ENCODE measurements at regions not wholly inside any gene's neighbourhood (a gene's known extent, or its start where the extent isn't known, plus 50 kb on each side); places are given as distances from the start of the nearest gene placed in this dataset.
"Not testable (repeated sequence)": the region's sequence is repeated elsewhere in the genome, so short reads cannot be mapped to it uniquely, and the experiment has no call there.

DNA sequence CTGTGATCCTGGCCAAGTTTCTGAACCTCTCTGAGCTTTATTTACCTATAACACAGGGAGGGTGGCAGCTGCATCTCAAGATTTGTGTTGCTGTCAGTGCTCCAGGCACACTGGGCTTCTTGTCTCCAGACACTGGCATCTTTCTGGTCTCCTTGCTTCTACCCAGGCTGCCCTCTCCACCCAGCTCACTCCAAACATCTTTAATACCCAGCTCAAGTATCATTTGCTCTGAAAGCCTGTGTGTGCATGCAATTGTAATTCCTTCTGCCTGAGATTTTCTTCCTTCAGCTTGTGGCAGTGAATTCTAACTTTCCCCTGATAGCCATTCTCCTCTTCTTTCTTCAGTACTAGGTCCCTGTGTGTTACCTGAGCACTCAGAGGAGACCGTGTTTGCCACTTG is 50.7 kb upstream of the USP7 start:
- DNase-seq (no peak), ATAC-seq (no peak)
- intact Hi-C loops (cut with DNase I, micrococcal nuclease): no loop called here

DNA sequence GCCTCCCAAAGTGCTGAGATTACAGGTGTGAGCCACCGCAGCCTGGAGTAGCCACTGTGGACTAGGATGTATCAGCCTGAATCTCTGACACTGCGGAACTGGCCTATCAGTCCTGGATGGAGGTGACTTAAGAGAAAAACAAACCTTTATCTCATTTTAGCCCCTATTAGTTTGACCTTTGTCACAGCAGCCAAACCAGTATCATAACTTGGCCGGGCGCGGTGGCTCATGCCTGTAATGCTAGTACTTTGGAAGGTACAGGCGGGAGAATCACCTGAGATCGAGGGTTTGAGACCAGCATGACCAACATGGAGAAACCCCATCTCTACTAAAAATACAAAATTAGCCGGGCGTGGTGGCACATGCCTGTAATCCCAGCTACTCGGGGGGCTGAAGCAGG is 51.8 kb upstream of the USP7 start:
- intact Hi-C loops (cut with DNase I, micrococcal nuclease): no loop called here
- ATAC-seq (no peak), DNase-seq (no peak)

DNA sequence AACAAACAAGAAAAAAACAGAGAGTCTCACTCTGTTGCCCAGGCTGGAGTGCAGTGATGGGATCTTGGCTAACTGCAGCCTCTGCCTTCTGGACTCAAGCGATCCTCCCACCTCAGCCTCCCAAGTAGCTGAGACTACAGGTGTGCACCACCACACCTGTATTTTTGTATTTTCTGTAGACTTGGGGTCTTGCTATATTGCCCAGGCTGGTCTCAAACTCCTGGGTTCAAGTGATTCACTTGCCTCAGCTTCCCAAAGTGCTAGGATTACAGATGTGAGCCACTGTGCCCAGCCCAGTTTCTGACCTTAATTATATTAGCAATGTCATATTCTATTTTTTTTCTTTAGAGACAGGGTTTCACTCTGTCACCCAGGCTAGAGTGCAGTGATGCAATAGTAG is 52.3 kb upstream of the USP7 start:
- ATAC-seq; DNase-seq; intact Hi-C loops (cut with DNase I, micrococcal nuclease): not testable (repeated sequence)

DNA sequence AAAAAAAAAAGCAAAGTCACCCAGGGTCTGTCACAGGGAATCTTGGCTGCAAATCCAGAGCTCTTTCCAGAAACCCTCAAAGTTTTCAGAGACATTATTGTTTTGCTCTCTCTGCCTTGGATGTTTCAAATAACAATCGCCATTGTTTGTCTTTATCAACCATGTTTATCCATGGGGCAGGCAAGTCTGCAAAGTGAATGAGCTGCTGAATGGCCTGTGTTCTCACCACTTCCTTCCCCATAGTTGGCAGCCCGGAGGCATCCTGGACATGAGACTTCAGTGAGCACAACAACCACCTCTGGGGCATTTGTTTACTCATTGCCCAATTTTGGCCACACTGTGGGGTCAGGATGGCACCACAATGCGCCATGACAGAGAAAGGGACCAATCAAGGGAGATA is 53.1 kb upstream of the USP7 start:
- ATAC-seq (no peak), DNase-seq (no peak)
- intact Hi-C loops (cut with DNase I, micrococcal nuclease): no loop called here

DNA sequence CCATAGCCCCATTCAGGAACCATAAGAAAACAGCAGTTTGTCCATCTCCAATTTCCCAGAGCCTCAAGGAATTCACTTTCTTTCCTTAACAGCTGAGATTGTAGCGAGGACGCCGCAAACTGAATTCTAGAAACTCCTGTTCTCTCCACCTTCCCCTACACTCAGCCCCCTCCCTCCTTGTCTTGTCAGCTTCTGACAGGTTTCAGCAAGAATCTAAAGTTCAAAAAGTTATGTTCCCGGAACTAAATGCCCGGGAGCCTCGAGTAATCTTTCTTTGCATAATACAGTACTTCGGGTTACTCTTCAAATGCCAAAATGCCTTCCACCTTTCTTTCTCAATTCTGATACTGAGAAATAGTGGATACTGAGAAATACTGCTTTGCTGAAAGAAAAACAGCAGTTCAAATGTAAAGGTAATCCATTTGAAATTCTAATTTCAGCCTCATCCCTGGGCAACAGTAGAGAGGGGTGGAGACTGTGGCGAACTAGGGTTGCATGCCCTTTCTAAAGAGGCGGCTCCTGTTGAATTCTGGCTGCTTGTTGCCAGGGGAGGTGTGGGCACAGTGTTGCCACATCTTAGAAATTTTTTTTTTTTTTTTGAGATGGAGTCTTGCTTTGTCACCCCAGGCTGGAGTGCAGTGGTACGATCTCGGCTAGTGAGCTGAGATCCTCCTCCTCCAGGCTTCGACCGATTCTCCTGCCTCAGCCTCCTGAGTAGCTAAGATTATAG is 63.5 kb upstream of the USP7 start:
- DNase-seq: no peak
- intact Hi-C loops (cut with DNase I, micrococcal nuclease): no loop called here

DNA sequence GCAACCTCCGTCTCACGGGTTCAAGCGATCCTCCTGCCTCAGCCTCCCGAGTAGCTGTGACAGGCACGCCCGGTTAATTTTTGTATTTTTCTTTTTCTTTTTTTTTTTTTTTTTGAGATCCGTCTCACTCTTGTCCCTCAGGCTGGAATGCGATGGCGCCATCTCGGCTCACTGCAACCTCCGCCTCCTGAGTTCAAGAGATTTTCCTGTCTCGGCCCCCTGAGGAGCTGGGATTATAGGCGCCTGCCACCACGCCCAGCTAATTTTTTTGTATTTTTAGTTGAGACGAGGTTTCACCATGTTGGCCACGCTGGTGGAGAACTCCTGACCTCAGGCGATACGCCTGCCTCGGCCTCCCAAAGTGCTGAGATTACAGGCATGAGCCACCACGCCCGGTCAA is 63.0 kb upstream of the HAPSTR1 start:
- intact Hi-C loops (cut with DNase I, micrococcal nuclease); ATAC-seq; DNase-seq: not testable (repeated sequence)

More for the DNA sequence above, 63.5 kb upstream of the USP7 start:
- ATAC-seq: no peak

DNA sequence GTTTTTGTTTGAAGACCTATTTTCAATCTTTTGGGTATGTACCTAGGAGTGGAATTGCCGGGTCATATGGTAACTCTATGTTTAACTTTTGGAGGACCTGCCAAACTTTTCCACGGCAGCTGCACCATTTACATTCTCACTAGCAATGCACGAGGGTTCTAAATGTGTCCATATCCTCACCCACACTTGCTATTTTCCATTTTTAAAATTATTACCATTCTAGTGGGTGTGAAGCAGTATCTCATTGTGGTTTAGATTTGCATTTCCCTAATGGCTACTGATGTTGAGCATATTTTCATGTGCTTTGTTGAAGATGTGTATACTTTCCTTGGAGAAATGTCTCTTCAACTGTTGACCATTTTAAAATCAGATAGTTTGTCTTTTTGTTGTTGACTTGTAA is 60.3 kb upstream of the HAPSTR1 start:
- DNase-seq (no peak), ATAC-seq (no peak)
- intact Hi-C loops (cut with DNase I, micrococcal nuclease): no loop called here

DNA sequence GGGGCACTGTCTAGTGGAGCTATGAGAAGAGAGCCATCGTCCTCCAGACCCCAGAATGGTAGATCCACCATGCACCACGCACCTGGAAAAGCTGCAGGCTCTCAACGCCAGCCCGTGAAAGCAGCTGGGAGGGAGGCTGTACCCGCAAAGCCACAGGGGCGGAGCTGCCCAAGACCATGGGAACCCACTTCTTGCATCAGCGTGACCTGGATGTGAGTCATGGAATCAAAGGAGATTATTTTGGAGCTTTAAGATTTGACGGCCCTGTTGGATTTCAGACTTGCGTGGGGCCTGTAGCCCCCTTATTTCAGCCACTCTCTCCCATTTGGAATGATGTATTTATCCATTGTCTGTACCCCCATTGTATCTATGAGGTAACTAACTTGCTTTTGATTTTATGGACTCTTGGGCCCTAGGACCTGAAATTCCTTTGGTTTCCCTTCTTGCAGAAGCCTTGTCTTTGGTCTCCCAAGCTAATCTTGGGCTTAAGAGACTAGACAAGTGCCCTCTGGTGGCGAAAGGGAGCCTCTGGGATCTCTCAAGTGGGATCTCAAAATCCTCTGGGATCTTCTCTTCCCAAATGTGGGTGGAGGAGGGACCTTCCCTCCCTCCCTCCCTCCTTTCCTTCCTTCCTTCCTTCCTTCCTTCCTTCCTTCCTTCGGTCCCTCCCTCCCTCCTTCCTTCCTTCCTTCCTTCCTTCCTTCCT is 58.2 kb upstream of the HAPSTR1 start:
- ATAC-seq (peak; percentile 65), DNase-seq (peak; percentile 33 to 75)
- intact Hi-C loops (cut with DNase I, micrococcal nuclease): no loop called here

DNA sequence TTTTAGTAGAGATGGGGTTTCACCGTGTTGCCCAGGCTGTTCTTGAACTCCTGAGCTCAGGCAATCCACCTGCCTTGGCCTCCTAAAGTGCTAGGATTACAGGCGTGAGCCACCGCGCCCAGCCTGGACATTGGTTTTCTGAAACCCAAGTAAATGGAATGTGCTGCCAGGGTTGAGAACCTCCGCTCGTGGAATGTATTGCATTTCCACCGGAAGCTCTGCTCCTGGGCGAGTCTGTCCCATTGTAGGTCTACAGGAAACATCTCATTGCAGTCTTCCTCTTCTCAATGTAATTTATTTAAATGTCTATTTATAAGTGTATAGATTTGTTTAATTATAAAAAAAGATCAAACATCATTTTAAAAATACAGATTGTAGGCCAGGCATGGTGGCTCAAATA is 57.4 kb upstream of the HAPSTR1 start:
- intact Hi-C loops (cut with DNase I, micrococcal nuclease): no loop called here
- ATAC-seq: no peak
- DNase-seq: no peak

DNA sequence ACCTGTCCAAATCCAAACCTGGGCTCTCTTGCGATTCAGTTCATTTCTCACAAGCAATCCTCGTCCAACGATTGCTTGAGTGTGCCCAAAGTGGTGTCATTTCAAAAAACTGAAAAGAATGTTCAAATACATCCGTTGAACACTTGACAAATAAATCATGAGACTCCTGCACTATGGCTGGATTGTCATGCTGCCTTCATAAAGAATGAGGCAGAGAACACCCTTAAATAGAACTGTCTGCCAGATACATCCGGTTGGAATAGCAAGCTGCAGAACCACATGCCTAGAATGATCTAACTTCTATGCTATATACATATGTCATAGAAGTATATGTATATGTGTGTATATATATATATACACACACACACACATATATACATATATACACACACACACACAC is 55.4 kb upstream of the HAPSTR1 start:
- ATAC-seq (no peak), DNase-seq (no peak)
- intact Hi-C loops (cut with DNase I, micrococcal nuclease): no loop called here

DNA sequence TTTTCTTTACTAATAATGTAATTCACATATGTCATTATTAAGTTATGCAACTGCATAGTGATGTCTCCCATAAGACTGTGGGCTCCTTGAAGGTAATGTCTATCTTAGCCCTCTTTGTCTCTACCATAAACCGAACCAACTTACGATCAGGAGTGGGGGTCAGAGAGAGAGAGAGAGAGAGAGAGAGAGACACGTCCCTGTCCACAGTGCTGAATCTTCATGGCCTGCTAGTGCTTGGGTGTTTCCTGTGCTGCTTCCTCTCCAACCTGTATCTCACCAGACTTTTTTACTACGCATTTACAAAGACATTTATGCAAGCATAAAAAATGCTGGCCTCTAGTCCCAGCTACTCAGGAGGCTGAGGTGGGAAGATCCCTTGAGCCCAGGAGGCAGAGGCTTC is 52.2 kb upstream of the HAPSTR1 start:
- intact Hi-C loops (cut with DNase I, micrococcal nuclease): no loop called here
- ATAC-seq: no peak
- no peak for DNase-seq

DNA sequence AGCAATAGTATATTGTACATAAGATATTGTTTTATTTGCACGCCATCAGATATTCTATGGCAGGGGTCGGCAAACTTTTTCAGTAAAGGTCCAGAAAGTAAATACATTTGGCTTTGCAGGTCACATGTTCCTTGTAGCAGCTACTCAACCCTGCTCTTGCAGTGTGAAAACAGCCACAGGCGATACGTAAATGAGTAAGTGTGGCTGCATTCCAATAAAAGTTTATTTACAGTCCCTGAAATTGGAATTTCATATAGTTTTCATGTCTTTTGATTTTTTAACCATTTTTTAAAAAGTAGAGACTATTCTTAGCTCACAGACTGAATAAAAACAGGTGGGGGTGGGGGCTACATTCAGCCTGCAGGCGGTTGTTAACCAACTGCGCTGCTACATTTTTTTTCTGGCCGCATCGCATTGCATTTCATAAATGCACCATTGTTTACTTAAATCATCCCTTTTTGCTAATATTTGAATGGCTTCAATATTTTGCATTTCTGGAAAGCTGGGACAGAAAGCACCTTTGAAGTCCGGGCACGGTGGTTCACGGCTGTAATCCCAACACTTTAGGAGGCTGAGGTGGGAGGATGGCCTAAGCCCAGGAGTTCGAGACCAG is 50.5 kb upstream of the HAPSTR1 start:
- intact Hi-C loops (cut with DNase I, micrococcal nuclease): no loop called here
- ATAC-seq (no peak), DNase-seq (no peak)
